GM12872 (cell line): ENCODE measurements at regions not wholly inside any gene's neighbourhood (a gene's known extent, or its start where the extent isn't known, plus 50 kb on each side); places are given as distances from the start of the nearest gene placed in this dataset.

Experiments used
- TF ChIP-seq, protein P1 (sequence below): IDR thresholded peaks from 3 replicates; pipeline ENCODE4 v1.5.1; 2011; ENCODE audit warnings: low read depth, mild to moderate bottlenecking, low read length, moderate library complexity; ENCODE audit not compliant: insufficient read depth

DNA sequence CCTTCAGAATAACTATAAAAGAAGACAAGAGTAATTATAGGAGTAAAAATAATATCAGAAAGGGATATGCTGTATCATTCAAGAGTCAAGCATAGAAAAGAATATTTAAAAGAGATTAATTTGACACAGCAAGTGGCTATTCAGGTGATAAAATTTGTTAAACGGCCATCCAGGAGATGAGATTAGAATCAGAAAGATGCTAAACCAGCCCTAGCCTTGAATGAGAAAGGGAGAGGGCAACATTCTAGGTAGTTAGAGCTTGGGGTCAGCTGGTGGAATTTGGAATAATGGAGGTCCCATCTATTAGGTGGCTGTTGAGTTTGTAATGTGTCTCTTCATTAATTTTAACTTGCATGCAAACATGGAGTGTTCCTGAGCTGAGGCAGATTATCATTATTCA is 350.5 kb upstream of the PABPC4L start:
- TF ChIP-seq, protein P1, sequence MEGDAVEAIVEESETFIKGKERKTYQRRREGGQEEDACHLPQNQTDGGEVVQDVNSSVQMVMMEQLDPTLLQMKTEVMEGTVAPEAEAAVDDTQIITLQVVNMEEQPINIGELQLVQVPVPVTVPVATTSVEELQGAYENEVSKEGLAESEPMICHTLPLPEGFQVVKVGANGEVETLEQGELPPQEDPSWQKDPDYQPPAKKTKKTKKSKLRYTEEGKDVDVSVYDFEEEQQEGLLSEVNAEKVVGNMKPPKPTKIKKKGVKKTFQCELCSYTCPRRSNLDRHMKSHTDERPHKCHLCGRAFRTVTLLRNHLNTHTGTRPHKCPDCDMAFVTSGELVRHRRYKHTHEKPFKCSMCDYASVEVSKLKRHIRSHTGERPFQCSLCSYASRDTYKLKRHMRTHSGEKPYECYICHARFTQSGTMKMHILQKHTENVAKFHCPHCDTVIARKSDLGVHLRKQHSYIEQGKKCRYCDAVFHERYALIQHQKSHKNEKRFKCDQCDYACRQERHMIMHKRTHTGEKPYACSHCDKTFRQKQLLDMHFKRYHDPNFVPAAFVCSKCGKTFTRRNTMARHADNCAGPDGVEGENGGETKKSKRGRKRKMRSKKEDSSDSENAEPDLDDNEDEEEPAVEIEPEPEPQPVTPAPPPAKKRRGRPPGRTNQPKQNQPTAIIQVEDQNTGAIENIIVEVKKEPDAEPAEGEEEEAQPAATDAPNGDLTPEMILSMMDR = no peak

DNA sequence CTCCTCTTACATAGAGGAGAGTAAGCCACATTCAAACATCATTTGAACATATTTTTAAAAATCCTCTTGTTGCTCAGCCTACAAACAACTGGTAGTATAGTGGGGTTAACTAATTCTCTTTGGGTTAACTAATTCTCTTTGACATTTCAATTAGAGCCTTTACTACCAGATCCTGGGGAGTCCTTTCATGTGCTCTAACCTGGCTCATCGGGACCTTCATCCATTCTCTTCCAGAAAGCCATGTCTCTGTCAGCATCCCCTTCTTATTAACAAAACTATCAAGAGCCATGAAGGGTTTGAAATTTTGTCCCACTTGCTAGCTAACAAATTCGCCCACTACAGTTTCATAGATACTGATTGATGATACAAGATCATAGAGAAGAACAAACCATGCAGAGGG is 349.8 kb upstream of the PABPC4L start:
- TF ChIP-seq, protein P1 = no peak

DNA sequence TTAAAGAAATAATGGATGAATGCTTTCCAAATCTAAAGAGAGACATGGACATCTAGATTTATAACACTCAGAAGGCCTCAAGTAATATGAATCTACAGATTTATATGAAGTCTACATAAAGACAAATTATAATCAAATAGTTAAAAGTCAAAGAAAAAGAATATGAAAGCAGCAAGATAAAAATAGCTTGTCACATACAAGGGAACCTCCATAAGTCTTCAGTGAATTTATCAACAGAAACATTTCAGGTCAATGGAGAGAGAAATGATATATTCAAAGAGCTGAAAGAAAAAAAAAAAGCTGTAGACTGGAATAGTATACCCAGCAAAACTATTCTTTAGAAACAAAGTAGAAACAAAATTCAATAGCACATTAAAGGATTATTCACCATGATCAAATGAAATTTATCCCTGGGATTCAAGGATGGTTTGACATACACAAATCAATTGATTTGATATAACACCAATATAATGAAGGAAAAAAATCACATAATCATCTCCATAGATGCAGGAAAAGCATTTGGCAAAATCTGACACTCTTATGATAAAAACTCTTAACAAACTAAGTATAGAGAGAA is 346.6 kb upstream of the PABPC4L start:
- TF ChIP-seq, protein P1 = no peak

DNA sequence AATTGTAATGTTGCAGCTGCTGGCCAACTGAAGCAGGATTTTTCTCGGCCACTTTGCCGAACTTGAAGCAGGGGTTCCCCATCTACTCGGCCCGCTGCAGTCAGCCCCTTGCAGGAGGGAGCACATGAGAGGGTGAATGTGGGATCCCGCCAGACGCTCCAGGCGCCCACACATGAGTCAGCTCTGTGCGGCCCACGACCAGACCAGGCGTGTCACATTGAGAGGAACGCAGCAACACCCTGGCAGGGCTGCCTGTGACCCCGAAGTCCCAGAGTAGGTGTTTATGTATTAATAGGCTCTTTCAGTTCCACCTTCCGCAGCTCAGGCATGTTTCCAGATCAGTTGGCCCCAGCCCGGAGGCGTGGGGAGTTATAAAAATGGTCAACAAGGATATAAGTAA is 344.7 kb upstream of the PABPC4L start:
- TF ChIP-seq, protein P1 = no peak

DNA sequence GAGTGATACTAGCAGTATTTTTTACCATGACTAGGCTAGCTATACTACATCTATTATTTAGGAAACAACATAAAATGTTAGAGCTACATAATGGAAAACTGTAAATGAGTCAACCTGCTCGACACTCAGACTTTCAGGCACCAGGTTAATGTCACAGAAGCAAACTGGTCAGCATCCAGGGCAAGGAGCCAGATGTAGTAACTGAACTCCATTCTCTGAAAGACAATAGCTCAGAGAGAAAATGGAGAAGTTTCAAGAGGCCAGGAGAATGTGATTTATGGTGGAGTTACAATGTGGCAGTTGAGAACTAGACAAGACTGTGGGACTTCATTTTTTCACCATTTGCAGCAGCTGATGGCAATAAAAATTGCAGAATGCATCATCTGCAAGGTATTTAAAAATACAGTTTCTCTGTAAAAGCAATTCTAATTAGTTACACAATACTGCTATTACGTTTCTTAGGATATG is 342.7 kb upstream of the PABPC4L start:
- TF ChIP-seq, protein P1 = no peak

DNA sequence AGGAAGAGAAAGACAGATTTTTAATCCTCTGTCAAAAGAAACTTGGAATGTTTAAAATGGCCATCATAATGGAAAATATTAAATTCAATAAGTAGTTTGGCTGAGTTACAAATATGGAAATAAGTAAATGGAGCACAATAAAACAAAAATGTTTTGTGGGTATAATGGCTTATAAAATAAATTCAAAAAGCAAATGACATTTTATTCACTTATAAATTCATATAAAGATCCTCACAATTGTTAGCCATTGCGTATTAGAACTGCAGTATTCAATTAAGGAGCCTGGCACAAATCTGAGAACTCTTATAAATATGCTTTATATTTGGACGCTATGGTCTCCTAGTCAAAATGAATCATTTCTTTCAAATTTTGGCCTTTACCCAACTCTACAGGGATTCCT is 339.0 kb upstream of the PABPC4L start:
- TF ChIP-seq, protein P1 = no peak

DNA sequence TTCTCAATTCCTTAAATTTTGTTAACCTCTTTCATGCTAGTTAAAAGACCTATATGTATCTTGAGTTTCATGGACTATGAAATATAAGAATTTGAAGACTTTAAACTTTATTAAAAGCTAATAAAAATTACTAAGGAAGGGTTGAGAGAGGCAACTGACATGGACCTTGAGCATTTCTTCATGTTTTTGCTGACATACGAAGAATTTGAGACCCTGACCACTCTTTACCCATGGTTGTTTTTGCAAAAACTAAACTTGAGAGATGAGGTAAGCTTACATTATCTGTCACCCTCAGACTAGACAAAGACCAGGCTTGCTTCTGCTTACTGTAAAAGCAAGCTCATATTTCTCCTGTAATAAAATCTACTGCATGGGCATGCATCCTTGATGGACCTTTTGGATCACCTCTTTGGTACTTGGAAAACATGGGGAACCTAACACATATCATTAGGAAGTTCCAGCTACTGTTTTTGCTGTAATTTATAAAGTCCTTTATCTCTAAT is 338.2 kb upstream of the PABPC4L start:
- TF ChIP-seq, protein P1 = no peak
